ENCODE measurements at regions not wholly inside any gene's neighbourhood (a gene's known extent, or its start where the extent isn't known, plus 50 kb on each side); places are given as distances from the start of the nearest gene placed in this dataset.
"Not testable (repeated sequence)": the region's sequence is repeated elsewhere in the genome, so short reads cannot be mapped to it uniquely, and the experiment has no call there.

- no peaks in the 10 kb centered on the region for H3K27me3 Mint-ChIP-seq (ENCODE audit: insufficient read depth)
- Histone ChIP-seq H3K4me3 (ENCODE audit: low read length) (no peak overlapping the region), H3K9me3 (ENCODE audit: control insufficient read depth, low read length) (peaks cover 24% of the 10 kb centered on the region), H3K27me3 (ENCODE audit: control insufficient read depth, insufficient read depth, low read length, poor library complexity, severe bottlenecking) (no peaks in the 10 kb centered on the region), H3K4me1 (ENCODE audit: control insufficient read depth, insufficient read depth, low read length) (no peaks in the 10 kb centered on the region), H3K9ac (ENCODE audit: extremely low read depth, low read length, poor library complexity, severe bottlenecking) (no peak overlapping the region), H3K27ac (ENCODE audit: low read depth, low read length) (no peak overlapping the region), H3K36me3 (ENCODE audit: control insufficient read depth, insufficient read depth, low read length) (no peaks in the 10 kb centered on the region)
- 93 to 96% methylated on average over 6 of the region's 6 CpGs for WGBS, 2 experiments (ENCODE audit: insufficient coverage in 1 of 2, insufficient read length in 1 of 2)
- H3K27ac Mint-ChIP-seq: no peak overlapping the region
- no peak overlapping the region for H3K4me3 Mint-ChIP-seq
- DNase-seq: no peak
- H3K9me3 Mint-ChIP-seq: no peaks in the 10 kb centered on the region
- no peaks in the 10 kb centered on the region for H3K36me3 Mint-ChIP-seq (ENCODE audit: low read depth)
- TF ChIP-seq CTCF (conservative IDR thresholded peaks at IDR 0.05): no peak
- no peaks in the 10 kb centered on the region for H3K4me1 Mint-ChIP-seq
Measured at GRCh38 chr7:92944633-92945032, 108.3 kb upstream of the CDK6 start.

- H3K4me1 Mint-ChIP-seq; H3K27ac ChIP-seq (ENCODE audit: low read depth, low read length); H3K27ac Mint-ChIP-seq; H3K4me3 Mint-ChIP-seq; H3K27me3 ChIP-seq (ENCODE audit: control insufficient read depth, insufficient read depth, low read length, poor library complexity, severe bottlenecking); H3K4me3 ChIP-seq (ENCODE audit: low read length); H3K36me3 ChIP-seq (ENCODE audit: control insufficient read depth, insufficient read depth, low read length); DNase-seq; H3K9me3 Mint-ChIP-seq; H3K27me3 Mint-ChIP-seq (ENCODE audit: insufficient read depth); H3K36me3 Mint-ChIP-seq (ENCODE audit: low read depth); H3K4me1 ChIP-seq (ENCODE audit: control insufficient read depth, insufficient read depth, low read length); H3K9ac ChIP-seq (ENCODE audit: extremely low read depth, low read length, poor library complexity, severe bottlenecking): not testable (repeated sequence)
- H3K9me3 ChIP-seq (ENCODE audit: control insufficient read depth, low read length): peaks cover 33% of the 10 kb centered on the region
- 80% methylated on average over 1 of the region's 1 CpG; no CpG with 5 or more reads in 1 of the 2 experiments for WGBS, 2 experiments (ENCODE audit: insufficient coverage in 1 of 2, insufficient read length in 1 of 2)
Measured at GRCh38 chr7:92942706-92943105, 106.3 kb upstream of the CDK6 start.

- no peak overlapping the region for H3K4me3 Mint-ChIP-seq
- H3K27ac Mint-ChIP-seq: no peak overlapping the region
- no peaks in the 10 kb centered on the region for H3K9me3 Mint-ChIP-seq
- no peaks in the 10 kb centered on the region for H3K4me1 ChIP-seq (ENCODE audit: control insufficient read depth, insufficient read depth, low read length)
- H3K27me3 Mint-ChIP-seq (ENCODE audit: insufficient read depth): peaks cover 2% of the 10 kb centered on the region
- no peaks in the 10 kb centered on the region for H3K27me3 ChIP-seq (ENCODE audit: control insufficient read depth, insufficient read depth, low read length, poor library complexity, severe bottlenecking)
- no peaks in the 10 kb centered on the region for H3K4me1 Mint-ChIP-seq
- H3K9me3 ChIP-seq (ENCODE audit: control insufficient read depth, low read length): peaks cover 33% of the 10 kb centered on the region
- no peak overlapping the region for H3K4me3 ChIP-seq (ENCODE audit: low read length)
- H3K27ac ChIP-seq (ENCODE audit: low read depth, low read length): no peak overlapping the region
- H3K9ac ChIP-seq (ENCODE audit: extremely low read depth, low read length, poor library complexity, severe bottlenecking): no peak overlapping the region
- no peak for DNase-seq
- no peak for TF ChIP-seq CTCF (conservative IDR thresholded peaks at IDR 0.05)
- no peaks in the 10 kb centered on the region for H3K36me3 ChIP-seq (ENCODE audit: control insufficient read depth, insufficient read depth, low read length)
- H3K36me3 Mint-ChIP-seq (ENCODE audit: low read depth): no peaks in the 10 kb centered on the region
- WGBS, 2 experiments (ENCODE audit: insufficient coverage in 1 of 2, insufficient read length in 1 of 2): 97 to 100% methylated on average over 2 to 3 of the region's 3 CpGs
Measured at GRCh38 chr7:92939666-92940360, 103.4 kb upstream of the CDK6 start.

- H3K27ac Mint-ChIP-seq: no peak overlapping the region
- WGBS, 2 experiments (ENCODE audit: insufficient coverage in 1 of 2, insufficient read length in 1 of 2): 100% methylated on average over 1 of the region's 1 CpG
- no peak for TF ChIP-seq CTCF (conservative IDR thresholded peaks at IDR 0.05)
- Histone ChIP-seq H3K27me3 (ENCODE audit: control insufficient read depth, insufficient read depth, low read length, poor library complexity, severe bottlenecking) (no peaks in the 10 kb centered on the region), H3K36me3 (ENCODE audit: control insufficient read depth, insufficient read depth, low read length) (no peaks in the 10 kb centered on the region), H3K4me1 (ENCODE audit: control insufficient read depth, insufficient read depth, low read length) (no peaks in the 10 kb centered on the region), H3K27ac (ENCODE audit: low read depth, low read length) (no peak overlapping the region), H3K4me3 (ENCODE audit: low read length) (no peak overlapping the region), H3K9ac (ENCODE audit: extremely low read depth, low read length, poor library complexity, severe bottlenecking) (no peak overlapping the region), H3K9me3 (ENCODE audit: control insufficient read depth, low read length) (peaks cover 10% of the 10 kb centered on the region)
- DNase-seq: no peak
- H3K36me3 Mint-ChIP-seq (ENCODE audit: low read depth): no peaks in the 10 kb centered on the region
- no peaks in the 10 kb centered on the region for H3K4me1 Mint-ChIP-seq
- no peak overlapping the region for H3K4me3 Mint-ChIP-seq
- H3K27me3 Mint-ChIP-seq (ENCODE audit: insufficient read depth): peaks cover 4% of the 10 kb centered on the region
- peaks cover 3% of the 10 kb centered on the region for H3K9me3 Mint-ChIP-seq
Measured at GRCh38 chr7:92934096-92934495, 97.7 kb upstream of the CDK6 start.

Measured in endodermal cell (in vitro differentiated cells).